Lower leg skin (tissue), 4 donors: ENCODE measurements at regions not wholly inside any gene's neighbourhood (a gene's known extent, or its start where the extent isn't known, plus 50 kb on each side); places are given as distances from the start of the nearest gene placed in this dataset.

Source experiments
- DNase-seq, 2 donors: peaks; one replicate each; pipeline ENCODE4 v3.0.0-alpha.2; 2019; ENCODE audit warnings: low spot score in 2 of 2
- H3K4me3 ChIP-seq: fragments of 200-600 bp; sonication (generic); 2 replicates; pipeline ENCODE4 v1.5.1; 2017; ENCODE audit warnings: mild to moderate bottlenecking, low read depth; ENCODE audit not compliant: poor library complexity, severe bottlenecking
- POLR2A ChIP-seq, 2 donors: fragments of 450-650 bp; IDR thresholded peaks; one replicate each; pipeline ENCODE4 v1.6.1; 2016 to 2017; ENCODE audit warnings: antibody characterized with exemption in 2 of 2, mild to moderate bottlenecking in 1 of 2, moderate library complexity in 1 of 2
- WGBS, 2 donors: methylation state at CpG; one replicate each; pipeline ENCODE4 v1.1.5; 2018; 5-methylcytosine and 5-hydroxymethylcytosine counted together
- intact Hi-C: fragments of 100-400 bp; cut with DNase I; formaldehyde crosslinking; loops from one replicate; pipeline ENCODE4 v1.15.0; 2023; ENCODE audit warnings: low total_unique reads
- TF ChIP-seq, protein P1 (sequence below), 3 donors: fragments of 450-650 bp; IDR thresholded peaks; one replicate each; pipeline ENCODE4 v1.5.1; 2016; ENCODE audit warnings: antibody characterized with exemption in 3 of 3, mild to moderate bottlenecking in 3 of 3, moderate library complexity in 2 of 3

DNA sequence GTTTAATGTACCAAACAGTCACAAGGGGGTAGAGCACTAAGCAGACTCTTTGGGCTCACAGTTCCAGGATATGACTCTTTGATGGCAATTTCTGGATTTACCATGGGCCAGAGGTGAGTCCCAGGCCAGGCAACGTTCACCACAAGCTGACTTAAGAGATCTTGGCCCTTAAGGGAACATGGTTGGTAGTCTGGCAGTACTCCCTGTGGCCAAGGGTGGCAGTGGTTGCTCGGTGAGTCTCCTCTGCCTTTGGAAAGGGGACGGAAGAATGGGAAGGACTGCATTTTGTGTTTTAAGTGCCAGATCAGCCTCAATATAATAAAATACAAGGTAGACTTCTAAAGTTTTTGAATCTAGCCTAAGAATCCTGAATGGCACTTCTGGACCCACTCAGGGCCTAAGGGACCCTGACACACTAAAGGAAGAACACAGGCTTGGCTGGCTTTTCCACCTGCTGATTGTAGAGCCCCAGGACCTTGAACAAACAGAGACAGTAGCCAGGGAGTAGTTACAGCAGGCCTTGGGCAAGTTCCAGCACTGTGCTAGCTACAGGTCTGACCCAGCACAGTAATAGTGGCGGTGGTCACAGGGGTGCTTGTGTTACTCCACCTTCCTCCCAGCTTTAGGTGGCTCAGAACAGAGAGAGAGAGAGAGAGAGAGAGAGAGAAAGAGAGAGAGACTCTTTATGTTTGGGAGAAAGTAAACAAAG lies 730.7 kb upstream of the ALCAM start:
- TF ChIP-seq, protein P1, sequence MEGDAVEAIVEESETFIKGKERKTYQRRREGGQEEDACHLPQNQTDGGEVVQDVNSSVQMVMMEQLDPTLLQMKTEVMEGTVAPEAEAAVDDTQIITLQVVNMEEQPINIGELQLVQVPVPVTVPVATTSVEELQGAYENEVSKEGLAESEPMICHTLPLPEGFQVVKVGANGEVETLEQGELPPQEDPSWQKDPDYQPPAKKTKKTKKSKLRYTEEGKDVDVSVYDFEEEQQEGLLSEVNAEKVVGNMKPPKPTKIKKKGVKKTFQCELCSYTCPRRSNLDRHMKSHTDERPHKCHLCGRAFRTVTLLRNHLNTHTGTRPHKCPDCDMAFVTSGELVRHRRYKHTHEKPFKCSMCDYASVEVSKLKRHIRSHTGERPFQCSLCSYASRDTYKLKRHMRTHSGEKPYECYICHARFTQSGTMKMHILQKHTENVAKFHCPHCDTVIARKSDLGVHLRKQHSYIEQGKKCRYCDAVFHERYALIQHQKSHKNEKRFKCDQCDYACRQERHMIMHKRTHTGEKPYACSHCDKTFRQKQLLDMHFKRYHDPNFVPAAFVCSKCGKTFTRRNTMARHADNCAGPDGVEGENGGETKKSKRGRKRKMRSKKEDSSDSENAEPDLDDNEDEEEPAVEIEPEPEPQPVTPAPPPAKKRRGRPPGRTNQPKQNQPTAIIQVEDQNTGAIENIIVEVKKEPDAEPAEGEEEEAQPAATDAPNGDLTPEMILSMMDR (IDR thresholded peaks at IDR 0.05), result no peak
- TF ChIP-seq POLR2A (IDR thresholded peaks at IDR 0.05), result no peak
- WGBS, 2 donors, result 74 to 81% methylated on average over 4 of the region's 4 CpGs
- intact Hi-C loops, result no loop called here
- no peak for DNase-seq
- no peak overlapping the region for H3K4me3 ChIP-seq

GRCh38 chr3:104642827-104643226 lies 723.9 kb upstream of the ALCAM start:
- no peak for DNase-seq
- intact Hi-C loops, result no loop called here
- TF ChIP-seq, protein P1 (IDR thresholded peaks at IDR 0.05), result no peak
- no peak for TF ChIP-seq POLR2A (IDR thresholded peaks at IDR 0.05)
- H3K4me3 ChIP-seq, result no peak overlapping the region

GRCh38 chr3:104646196-104646595 lies 720.5 kb upstream of the ALCAM start:
- TF ChIP-seq POLR2A (IDR thresholded peaks at IDR 0.05), result no peak
- TF ChIP-seq, protein P1 (IDR thresholded peaks at IDR 0.05), result no peak
- intact Hi-C loops, result no loop called here
- no peak for DNase-seq
- H3K4me3 ChIP-seq, result no peak overlapping the region

DNA sequence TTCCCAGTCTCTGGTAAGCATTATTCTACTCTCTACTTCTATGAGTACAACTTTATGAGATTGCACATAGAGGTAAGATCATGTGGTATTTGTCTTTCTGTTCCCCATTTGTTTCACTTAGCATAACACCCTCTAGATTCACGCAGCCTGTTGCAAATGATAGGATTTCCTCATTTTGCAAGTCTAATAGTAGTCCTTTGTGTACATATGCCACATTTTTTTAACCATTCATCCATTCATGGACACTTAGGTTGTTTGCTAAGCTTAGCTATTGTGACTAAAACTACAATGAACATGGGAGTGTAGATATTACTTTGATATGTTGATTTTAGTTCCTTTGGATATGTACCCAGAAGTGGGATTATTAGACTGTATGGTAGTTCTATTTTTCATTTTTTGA lies 717.9 kb upstream of the ALCAM start:
- TF ChIP-seq, protein P1 (IDR thresholded peaks at IDR 0.05), result no peak
- no peak for TF ChIP-seq POLR2A (IDR thresholded peaks at IDR 0.05)
- no peak for DNase-seq
- WGBS, 2 donors, result 71 to 74% methylated on average over 1 of the region's 1 CpG
- intact Hi-C loops, result no loop called here
- no peak overlapping the region for H3K4me3 ChIP-seq

- 88% methylated on average over 5 of the region's 5 CpGs for WGBS, 2 donors
- TF ChIP-seq, protein P1 (IDR thresholded peaks at IDR 0.05), result no peak
- no peak for TF ChIP-seq POLR2A (IDR thresholded peaks at IDR 0.05)
- DNase-seq, result no peak
- no peak overlapping the region for H3K4me3 ChIP-seq
- intact Hi-C loops, result no loop called here
Observed at GRCh38 chr3:104669083-104669482, 697.6 kb upstream of the ALCAM start.

- no peak for TF ChIP-seq POLR2A (IDR thresholded peaks at IDR 0.05)
- TF ChIP-seq, protein P1 (IDR thresholded peaks at IDR 0.05), result no peak
- intact Hi-C loops, result no loop called here
- DNase-seq, result no peak
- no peak overlapping the region for H3K4me3 ChIP-seq
- WGBS, 2 donors, result 79 to 83% methylated on average over 5 of the region's 5 CpGs
Observed at GRCh38 chr3:104672331-104672730, 694.4 kb upstream of the ALCAM start.
